Loucy (cell line): ENCODE measurements at regions not wholly inside any gene's neighbourhood (a gene's known extent, or its start where the extent isn't known, plus 50 kb on each side); places are given as distances from the start of the nearest gene placed in this dataset.

Experiments used
- H2AFZ ChIP-seq: fragments of 200-600 bp; sonication (generic); 2 replicates; pipeline ENCODE4 v1.6.0; 2016; ENCODE audit warnings: antibody characterized with exemption, mild to moderate bottlenecking, low read length, moderate library complexity
- H3F3A ChIP-seq: fragments of 200-600 bp; 2 replicates; pipeline ENCODE4 v1.6.0; 2016; ENCODE audit warnings: antibody characterized with exemption, low read depth, mild to moderate bottlenecking
- H3K27me3 ChIP-seq: fragments of 200-600 bp; sonication (generic); 2 replicates; pipeline ENCODE4 v1.6.1; 2014; ENCODE audit warnings: low read length, mild to moderate bottlenecking; ENCODE audit not compliant: insufficient read depth, poor library complexity, severe bottlenecking
- H3K36me3 ChIP-seq: fragments of 200-600 bp; sonication (generic); 2 replicates; pipeline ENCODE4 v1.6.1; 2016; ENCODE audit warnings: low read length; ENCODE audit not compliant: insufficient read depth
- H3K4me1 ChIP-seq: fragments of 200-600 bp; sonication (generic); 2 replicates; pipeline ENCODE4 v1.5.1; 2014; ENCODE audit warnings: low read length, mild to moderate bottlenecking; ENCODE audit not compliant: insufficient read depth, poor library complexity, severe bottlenecking
- H3K4me2 ChIP-seq: fragments of 200-600 bp; sonication (generic); 2 replicates; pipeline ENCODE4 v1.6.0; 2014; ENCODE audit warnings: antibody characterized with exemption, low read length, low read depth, mild to moderate bottlenecking; ENCODE audit not compliant: poor library complexity, severe bottlenecking
- H3K4me3 ChIP-seq: fragments of 200-600 bp; sonication (generic); 2 replicates; pipeline ENCODE4 v1.5.1; 2014; ENCODE audit warnings: low read length, mild to moderate bottlenecking, mixed read lengths; ENCODE audit not compliant: poor library complexity, severe bottlenecking
- H3K79me2 ChIP-seq: fragments of 200-600 bp; sonication (generic); 2 replicates; pipeline ENCODE4 v1.6.1; 2014; ENCODE audit warnings: low read length; ENCODE audit not compliant: insufficient read depth
- H3K9ac ChIP-seq: fragments of 200-600 bp; sonication (generic); 2 replicates; pipeline ENCODE4 v1.6.0; 2014; ENCODE audit warnings: mild to moderate bottlenecking, low read depth, low read length, moderate library complexity; ENCODE audit not compliant: poor library complexity, severe bottlenecking
- H3K9me2 ChIP-seq: fragments of 200-600 bp; sonication (generic); replicated peaks from 2 replicates; pipeline ENCODE4 v1.6.1; 2016; ENCODE audit warnings: low read depth, low read length, mixed read lengths
- H3K9me3 ChIP-seq: fragments of 200-600 bp; sonication (generic); 2 replicates; pipeline ENCODE4 v1.6.1; 2014; ENCODE audit warnings: mild to moderate bottlenecking, antibody characterized with exemption, low read length, low read depth; ENCODE audit not compliant: insufficient read depth
- H4K20me1 ChIP-seq: fragments of 200-600 bp; sonication (generic); 2 replicates; pipeline ENCODE4 v1.6.0; 2014; ENCODE audit warnings: antibody characterized with exemption, low read length, mild to moderate bottlenecking; ENCODE audit not compliant: insufficient read depth, poor library complexity, severe bottlenecking
- CTCF ChIP-seq: fragments of 200-600 bp; sonication (generic); conservative IDR thresholded peaks from 2 replicates; pipeline ENCODE4 v1.5.1; 2014; ENCODE audit warnings: mild to moderate bottlenecking, antibody characterized with exemption, low read length
- EZH2phosphoT487 ChIP-seq: fragments of 200-600 bp; IDR thresholded peaks from 2 replicates; pipeline ENCODE4 v1.6.1; 2018; ENCODE audit warnings: antibody characterized with exemption, mild to moderate bottlenecking, moderate library complexity, borderline replicate concordance

- peaks cover 5% of the 10 kb centered on the region; the same call in 1 of the 2 replicates for H3K9me3 ChIP-seq
- H3F3A ChIP-seq = no peaks in the 10 kb centered on the region
- no peak overlapping the region for H3K9ac ChIP-seq
- no peak overlapping the region for H2AFZ ChIP-seq
- H3K36me3 ChIP-seq = no peaks in the 10 kb centered on the region
- H3K79me2 ChIP-seq = no peaks in the 10 kb centered on the region
- H3K27me3 ChIP-seq = no peaks in the 10 kb centered on the region
- no peak for TF ChIP-seq EZH2phosphoT487
- TF ChIP-seq CTCF = no peak
- H4K20me1 ChIP-seq = no peaks in the 10 kb centered on the region
- no peak overlapping the region for H3K4me3 ChIP-seq
- H3K9me2 ChIP-seq = no peaks in the 10 kb centered on the region
- no peaks in the 10 kb centered on the region for H3K4me1 ChIP-seq
- no peak overlapping the region for H3K4me2 ChIP-seq
These were observed 1599.2 kb upstream of the TENM4 start for GRCh38 chr11:81039916-81040524.

DNA sequence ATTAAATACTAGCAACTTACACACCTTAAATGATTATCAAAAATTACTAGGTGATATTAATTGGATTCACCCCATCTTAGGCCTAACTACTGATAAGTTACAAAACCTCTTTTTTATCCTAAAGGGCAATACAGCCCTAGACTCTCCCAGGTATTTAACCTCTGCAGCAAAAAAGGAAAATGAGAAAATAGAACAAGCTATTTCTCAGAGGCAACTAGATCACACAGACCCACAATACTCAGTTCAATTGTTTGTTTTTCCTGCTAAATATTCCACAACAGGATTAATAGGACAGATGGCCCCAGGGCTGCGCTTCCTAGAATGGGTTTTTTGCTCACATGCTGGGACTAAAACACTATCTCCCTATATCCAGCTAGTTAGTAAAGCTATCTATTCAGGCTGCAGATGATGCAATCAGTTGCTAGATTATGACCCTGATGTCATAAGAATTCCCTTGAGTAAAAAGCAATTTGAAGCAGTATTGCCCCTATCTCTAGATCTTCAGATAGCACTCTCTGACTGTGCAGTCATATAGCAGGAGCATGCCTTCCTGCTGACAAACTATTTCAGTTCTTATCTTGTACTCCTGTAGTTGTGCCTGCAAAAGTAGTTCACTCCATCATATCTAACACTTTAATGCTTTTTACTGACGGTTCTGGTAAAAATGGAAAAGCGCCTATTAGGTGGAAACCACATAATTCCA lies 1595.5 kb upstream of the TENM4 start:
- Histone ChIP-seq H3K9ac (no peak overlapping the region), H3K27me3 (no peaks in the 10 kb centered on the region), H3K4me1 (no peaks in the 10 kb centered on the region), H4K20me1 (no peaks in the 10 kb centered on the region), H3F3A (no peaks in the 10 kb centered on the region), H3K9me3 (peaks cover 5% of the 10 kb centered on the region; the same call in 1 of the 2 replicates), H2AFZ (no peak overlapping the region), H3K9me2 (no peaks in the 10 kb centered on the region), H3K4me2 (no peak overlapping the region), H3K4me3 (no peak overlapping the region), H3K79me2 (no peaks in the 10 kb centered on the region), H3K36me3 (no peaks in the 10 kb centered on the region)
- TF ChIP-seq EZH2phosphoT487 = no peak
- no peak for TF ChIP-seq CTCF

- H3K4me1 ChIP-seq = no peaks in the 10 kb centered on the region
- H3K9ac ChIP-seq = no peak overlapping the region
- TF ChIP-seq CTCF = no peak
- TF ChIP-seq EZH2phosphoT487 = no peak
- peaks cover 5% of the 10 kb centered on the region; the same call in 1 of the 2 replicates for H3K9me3 ChIP-seq
- H3K9me2 ChIP-seq = no peaks in the 10 kb centered on the region
- H3K27me3 ChIP-seq = no peaks in the 10 kb centered on the region
- no peaks in the 10 kb centered on the region for H3F3A ChIP-seq
- H3K36me3 ChIP-seq = no peaks in the 10 kb centered on the region
- no peaks in the 10 kb centered on the region for H4K20me1 ChIP-seq
- no peaks in the 10 kb centered on the region for H3K79me2 ChIP-seq
- no peak overlapping the region for H3K4me3 ChIP-seq
- no peak overlapping the region for H2AFZ ChIP-seq
- no peak overlapping the region for H3K4me2 ChIP-seq
These were observed 1593.1 kb upstream of the TENM4 start for GRCh38 chr11:81033779-81034540.
